ENCODE measurements at regions not wholly inside any gene's neighbourhood (a gene's known extent, or its start where the extent isn't known, plus 50 kb on each side); places are given as distances from the start of the nearest gene placed in this dataset.
A peak's percentile ranks its signal among the peaks of the same experiment; 100 is the strongest.

DNA sequence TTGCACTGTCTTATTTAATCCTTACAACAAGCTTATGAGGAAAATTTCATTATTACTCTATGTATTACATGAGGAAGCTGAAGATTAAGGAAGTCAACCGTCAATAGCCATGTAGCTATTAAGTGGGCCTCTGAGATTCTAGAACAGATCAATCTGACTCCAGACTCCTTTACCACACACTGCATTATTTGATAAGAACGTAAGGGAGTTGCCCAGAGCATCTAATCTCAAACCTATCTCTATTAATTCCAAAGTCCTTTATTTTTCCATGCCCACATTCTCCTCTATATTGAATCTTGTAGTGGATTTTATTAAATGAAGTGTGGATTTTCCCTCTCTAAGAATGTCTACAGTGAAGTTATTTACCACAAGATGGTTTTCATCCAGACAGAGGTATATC, 118.2 kb upstream of the MTAP start:
- TF ChIP-seq, protein P1, sequence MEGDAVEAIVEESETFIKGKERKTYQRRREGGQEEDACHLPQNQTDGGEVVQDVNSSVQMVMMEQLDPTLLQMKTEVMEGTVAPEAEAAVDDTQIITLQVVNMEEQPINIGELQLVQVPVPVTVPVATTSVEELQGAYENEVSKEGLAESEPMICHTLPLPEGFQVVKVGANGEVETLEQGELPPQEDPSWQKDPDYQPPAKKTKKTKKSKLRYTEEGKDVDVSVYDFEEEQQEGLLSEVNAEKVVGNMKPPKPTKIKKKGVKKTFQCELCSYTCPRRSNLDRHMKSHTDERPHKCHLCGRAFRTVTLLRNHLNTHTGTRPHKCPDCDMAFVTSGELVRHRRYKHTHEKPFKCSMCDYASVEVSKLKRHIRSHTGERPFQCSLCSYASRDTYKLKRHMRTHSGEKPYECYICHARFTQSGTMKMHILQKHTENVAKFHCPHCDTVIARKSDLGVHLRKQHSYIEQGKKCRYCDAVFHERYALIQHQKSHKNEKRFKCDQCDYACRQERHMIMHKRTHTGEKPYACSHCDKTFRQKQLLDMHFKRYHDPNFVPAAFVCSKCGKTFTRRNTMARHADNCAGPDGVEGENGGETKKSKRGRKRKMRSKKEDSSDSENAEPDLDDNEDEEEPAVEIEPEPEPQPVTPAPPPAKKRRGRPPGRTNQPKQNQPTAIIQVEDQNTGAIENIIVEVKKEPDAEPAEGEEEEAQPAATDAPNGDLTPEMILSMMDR (IDR thresholded peaks at IDR 0.05; ENCODE audit: low read depth, low read length), result no peak
- no peak for DNase-seq (ENCODE audit: extremely low read depth, low read depth)

DNA sequence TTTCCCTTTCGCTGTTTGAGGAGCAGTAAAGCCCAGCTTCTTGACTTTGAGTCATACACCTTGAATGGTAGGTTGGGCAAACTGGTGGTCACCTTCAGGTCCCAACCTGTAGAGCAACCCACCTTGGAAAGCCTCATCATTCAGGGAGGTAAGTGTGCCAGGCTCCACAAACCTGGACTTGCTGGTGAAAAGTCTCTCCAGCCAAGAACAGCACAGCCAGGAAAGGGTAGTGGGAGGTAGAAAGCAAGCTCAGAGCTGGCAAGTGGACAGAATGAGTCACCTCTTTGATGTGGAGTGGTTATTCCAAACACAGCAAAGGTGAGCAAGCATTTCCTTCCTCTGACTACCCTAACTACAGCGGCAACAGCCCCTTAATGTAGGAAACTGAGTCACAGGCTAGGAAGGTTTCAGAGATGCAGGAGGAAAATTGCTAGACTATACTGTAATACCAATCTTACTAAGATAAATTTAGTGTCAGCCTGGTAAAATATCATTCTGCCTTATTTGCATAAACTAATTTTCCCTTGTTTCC, 117.5 kb upstream of the MTAP start:
- DNase-seq (ENCODE audit: extremely low read depth, low read depth), result no peak
- TF ChIP-seq, protein P1 (IDR thresholded peaks at IDR 0.05; ENCODE audit: low read depth, low read length), result no peak

DNA sequence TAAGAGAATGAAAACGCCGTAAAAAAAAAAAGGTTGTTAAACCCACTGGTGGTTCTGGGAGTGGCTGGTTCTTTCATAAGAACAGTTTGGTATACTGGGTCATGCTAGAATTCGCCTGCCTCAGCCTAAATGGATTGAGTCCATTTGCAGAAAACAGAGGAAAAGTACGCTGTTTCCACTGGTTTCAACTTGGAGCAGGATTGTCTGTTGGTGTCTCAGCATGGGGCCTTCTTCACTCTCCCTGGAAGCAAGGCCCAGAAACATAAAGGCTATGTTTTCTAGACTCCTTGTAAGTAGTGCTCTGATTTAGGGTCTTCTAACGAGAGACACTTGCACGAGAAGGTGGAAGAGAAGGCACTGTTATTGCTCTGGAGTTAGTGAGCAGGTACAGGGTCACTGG, 116.9 kb upstream of the MTAP start:
- TF ChIP-seq, protein P1 (IDR thresholded peaks at IDR 0.05; ENCODE audit: low read depth, low read length), result no peak
- no peak for DNase-seq (ENCODE audit: extremely low read depth, low read depth)

DNA sequence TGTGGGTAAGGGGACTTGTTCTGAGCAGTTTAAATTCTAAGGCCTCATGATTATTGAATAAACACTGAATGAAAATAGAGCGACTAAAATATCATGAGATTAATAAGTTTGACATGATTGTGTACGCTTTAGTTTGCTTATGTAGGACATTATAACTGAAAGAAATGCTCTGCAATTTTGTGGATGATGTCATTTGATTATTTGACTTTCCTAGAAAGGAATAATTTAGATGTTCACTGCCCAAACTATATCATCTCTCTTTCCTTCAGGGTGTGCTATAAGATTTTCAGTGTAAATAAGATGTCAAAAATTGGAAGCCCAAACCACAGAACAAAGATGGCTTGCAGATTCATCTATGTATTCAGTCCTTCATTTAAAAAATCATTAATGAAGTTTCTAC, 115.7 kb upstream of the MTAP start:
- TF ChIP-seq, protein P1 (IDR thresholded peaks at IDR 0.05; ENCODE audit: low read depth, low read length), result no peak
- DNase-seq (ENCODE audit: extremely low read depth, low read depth), result no peak

DNA sequence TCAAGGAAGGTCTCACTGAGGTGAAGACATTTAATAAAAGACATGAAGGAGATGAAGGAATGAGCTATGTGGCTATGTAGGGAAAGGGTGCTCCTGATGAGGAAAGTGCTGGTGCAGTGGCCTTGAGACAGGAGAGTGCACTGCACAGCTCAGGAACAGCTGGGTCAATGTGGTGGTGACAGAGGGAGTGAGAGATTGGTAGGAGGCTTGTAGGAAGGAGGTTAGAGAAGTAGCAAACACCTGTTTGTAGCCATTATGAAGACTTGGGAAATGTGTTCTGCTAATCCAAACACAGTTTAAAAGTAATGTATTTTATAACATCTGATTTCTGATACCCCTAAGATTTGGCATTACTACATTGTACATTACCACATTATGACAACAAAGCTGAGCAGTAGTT, 115.1 kb upstream of the MTAP start:
- DNase-seq (ENCODE audit: extremely low read depth, low read depth), result no peak
- TF ChIP-seq, protein P1 (IDR thresholded peaks at IDR 0.05; ENCODE audit: low read depth, low read length), result no peak

DNA sequence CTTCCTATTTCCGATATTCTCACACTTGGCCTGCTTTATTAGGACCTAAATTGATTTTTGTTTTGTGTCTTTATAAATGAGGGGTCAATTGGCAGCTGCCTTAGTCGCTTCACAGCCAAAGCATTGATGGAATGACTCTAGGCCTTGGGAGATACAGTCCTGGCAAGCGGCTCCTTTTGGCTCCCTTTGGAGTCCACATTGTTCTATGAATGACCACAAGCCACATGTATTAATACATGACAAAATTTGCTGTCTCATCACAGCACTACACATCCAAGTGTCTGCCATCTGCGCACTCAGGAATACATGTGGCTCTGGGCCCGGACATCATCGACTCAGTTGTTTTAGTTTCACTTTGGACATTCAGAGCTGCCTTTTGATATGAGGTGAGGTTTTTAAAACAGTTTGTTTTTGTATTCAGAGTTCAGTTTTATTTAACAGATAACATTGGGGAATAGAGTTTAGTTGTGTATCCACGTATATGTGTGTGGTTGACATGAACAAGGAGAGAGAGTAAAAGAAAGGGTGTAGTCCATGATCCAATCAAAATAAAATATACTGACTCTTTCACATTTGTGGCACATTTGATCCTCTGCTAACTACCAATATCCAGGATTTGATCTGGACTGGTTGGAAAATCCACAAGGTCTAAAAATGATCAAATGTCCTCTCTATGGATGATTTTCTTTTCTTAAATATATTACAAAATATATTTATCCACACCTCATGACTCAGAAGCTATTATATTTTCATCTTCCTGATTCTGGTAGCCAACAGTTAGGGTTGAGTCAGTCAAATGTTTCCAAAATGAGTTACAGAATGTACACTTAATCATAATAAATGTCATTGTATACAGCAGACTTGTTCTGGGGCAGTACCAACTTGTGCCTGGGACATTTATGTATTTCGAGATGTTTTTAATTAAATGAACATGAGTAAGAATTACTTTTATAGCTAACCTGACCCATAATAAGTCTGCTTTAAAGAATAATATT, 114.0 kb upstream of the MTAP start:
- DNase-seq (ENCODE audit: extremely low read depth, low read depth), result peak; percentile 71
- TF ChIP-seq, protein P1 (IDR thresholded peaks at IDR 0.05; ENCODE audit: low read depth, low read length), result no peak

DNA sequence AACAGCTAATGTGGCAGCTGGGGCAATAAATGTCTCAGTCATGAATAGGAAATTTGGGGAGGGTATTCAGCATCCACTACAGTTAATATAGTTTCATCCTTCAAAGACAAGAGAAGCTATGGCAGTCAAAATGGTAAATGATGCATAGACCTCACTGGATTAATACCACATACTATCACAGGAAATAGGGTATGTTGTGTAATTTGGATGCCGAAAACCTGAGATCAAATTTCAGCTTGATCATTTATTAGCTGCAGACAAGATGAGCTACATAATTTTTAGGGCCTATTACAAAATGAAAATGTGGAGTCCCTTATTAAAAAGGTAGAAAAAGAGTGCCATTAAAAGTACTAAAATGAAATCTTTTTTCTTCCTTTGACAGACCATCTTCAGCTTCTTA, 112.6 kb upstream of the MTAP start:
- DNase-seq (ENCODE audit: extremely low read depth, low read depth), result no peak
- TF ChIP-seq, protein P1 (IDR thresholded peaks at IDR 0.05; ENCODE audit: low read depth, low read length), result no peak
